Hepatic stellate cell (primary cell): ENCODE measurements at regions not wholly inside any gene's neighbourhood (a gene's known extent, or its start where the extent isn't known, plus 50 kb on each side); places are given as distances from the start of the nearest gene placed in this dataset.
"Not testable (repeated sequence)": the region's sequence is repeated elsewhere in the genome, so short reads cannot be mapped to it uniquely, and the experiment has no call there.

Source experiments
- DNase-seq: peaks from one replicate; pipeline ENCODE4 v3.0.0; 2011; ENCODE audit warnings: low spot score

GRCh38 chr18:78508228-78508824 lies 471.3 kb upstream of the SALL3 start:
- not testable (repeated sequence) for DNase-seq

GRCh38 chr18:78510091-78510490 lies 469.5 kb upstream of the SALL3 start:
- no peak for DNase-seq

- DNase-seq = no peak
These were observed 469.0 kb upstream of the SALL3 start for GRCh38 chr18:78510636-78511035.

- no peak for DNase-seq
These were observed 467.7 kb upstream of the SALL3 start for GRCh38 chr18:78511666-78512601.

- DNase-seq = no peak
These were observed 464.5 kb upstream of the SALL3 start for GRCh38 chr18:78514910-78515670.

DNA sequence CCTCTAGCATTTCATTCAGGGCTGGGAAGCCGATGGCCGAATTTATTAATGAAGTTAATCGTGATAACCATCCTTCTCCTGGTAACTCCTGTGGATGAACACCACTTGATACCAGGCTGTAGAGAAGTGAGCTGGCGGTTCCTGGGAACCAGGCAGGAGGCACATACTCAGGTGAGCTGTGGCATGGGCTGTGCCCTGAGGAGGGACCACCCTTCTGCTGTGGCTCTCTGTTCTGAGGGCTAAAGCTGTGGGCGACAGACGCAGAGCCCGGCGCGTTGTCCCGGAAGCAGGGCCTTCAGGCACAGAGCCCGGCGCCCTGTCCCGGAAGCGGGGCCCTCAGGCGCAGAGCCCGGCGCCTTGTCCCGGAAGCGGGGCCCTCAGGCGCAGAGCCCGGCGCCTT lies 462.3 kb upstream of the SALL3 start:
- no peak for DNase-seq

- no peak for DNase-seq
These were observed 461.6 kb upstream of the SALL3 start for GRCh38 chr18:78517973-78518372.

GRCh38 chr18:78518805-78519204 lies 460.8 kb upstream of the SALL3 start:
- DNase-seq = no peak

DNA sequence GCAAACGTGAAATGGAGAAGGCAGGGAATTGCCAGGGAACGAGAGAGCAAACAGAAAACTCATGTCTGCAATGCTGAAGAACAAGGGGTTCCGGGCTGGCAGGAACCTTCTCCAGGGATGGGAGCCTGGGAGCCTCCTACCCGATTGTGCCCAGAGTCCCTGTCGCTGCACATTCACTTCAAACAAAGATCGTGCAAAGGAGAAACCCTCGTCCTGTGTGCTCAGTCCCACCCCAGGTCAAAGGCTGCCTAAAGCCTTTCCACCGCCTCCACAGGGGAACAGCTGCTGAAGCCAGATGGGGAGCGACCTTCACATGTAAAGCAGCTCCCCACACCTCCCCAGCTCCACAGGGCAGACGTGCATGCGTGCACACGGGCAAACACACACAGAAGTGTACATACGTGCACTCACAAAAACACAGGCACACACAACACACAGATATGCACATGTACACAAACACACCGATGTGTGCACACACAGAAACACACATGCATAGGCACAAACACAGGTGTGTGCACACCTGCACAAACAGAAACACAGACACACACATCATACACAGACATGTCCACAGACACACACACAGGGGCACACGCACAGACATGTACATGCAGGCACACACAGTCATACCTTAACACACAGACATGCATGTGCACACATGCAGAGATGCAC lies 460.1 kb upstream of the SALL3 start:
- no peak for DNase-seq

GRCh38 chr18:78521136-78521535 lies 458.5 kb upstream of the SALL3 start:
- DNase-seq = no peak

GRCh38 chr18:78521744-78522143 lies 457.9 kb upstream of the SALL3 start:
- no peak for DNase-seq

GRCh38 chr18:78522507-78522906 lies 457.1 kb upstream of the SALL3 start:
- no peak for DNase-seq

DNA sequence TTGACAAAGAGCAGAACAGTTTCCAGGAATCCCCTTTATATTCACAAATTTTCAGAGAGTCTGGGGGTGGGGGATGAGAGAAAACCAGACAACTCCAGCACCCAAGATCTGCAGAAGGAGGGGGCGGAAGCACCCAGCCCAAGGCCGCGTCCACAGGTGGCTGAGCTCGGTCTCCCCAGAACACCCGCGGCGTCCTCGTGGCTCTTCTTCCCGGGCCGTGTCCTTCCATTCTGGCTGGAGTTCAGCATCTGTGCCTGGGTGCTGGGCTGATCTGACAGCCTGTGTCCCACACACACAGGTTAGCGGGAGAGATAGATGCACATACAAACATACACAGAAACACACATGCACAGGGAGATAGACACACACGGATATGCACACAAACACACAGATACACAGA lies 455.8 kb upstream of the SALL3 start:
- DNase-seq = no peak

DNA sequence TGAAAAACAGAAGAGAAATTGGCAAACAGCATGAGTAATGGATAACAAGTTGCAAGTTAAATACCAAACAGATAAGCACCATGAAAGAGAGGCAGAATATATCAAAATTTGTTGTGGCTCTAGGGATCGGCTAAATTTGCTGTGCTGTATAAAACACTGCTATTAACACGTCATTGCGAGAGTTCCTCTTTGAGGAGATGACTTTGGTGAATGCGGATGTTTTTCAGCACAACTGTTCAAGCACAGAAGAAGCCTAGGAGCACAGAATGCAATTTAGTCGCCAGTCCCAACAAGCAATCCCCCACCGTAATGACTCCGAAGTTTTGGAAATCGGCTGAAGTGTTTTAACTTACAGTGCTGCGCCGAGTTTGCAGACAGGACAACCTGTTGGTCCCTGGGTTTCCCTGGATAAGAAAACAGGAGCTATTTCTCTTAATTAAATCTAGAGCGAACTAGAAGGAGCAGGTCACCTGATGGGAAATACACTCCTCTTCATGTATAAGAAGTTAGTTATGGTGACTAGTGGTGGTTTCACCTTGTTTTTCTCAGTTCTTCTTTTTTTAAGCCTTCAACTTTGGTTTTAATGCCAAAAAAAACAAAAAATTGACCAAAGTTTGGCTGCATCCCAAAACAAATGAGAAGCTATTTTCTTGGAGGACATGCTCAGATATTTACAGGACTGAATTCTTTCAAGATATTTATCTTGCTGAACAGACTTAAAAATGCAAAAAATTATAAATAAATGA lies 454.1 kb upstream of the SALL3 start:
- DNase-seq = no peak

GRCh38 chr18:78526275-78526674 lies 453.3 kb upstream of the SALL3 start:
- DNase-seq = no peak

- DNase-seq = no peak
These were observed 452.5 kb upstream of the SALL3 start for GRCh38 chr18:78526923-78527711.

DNA sequence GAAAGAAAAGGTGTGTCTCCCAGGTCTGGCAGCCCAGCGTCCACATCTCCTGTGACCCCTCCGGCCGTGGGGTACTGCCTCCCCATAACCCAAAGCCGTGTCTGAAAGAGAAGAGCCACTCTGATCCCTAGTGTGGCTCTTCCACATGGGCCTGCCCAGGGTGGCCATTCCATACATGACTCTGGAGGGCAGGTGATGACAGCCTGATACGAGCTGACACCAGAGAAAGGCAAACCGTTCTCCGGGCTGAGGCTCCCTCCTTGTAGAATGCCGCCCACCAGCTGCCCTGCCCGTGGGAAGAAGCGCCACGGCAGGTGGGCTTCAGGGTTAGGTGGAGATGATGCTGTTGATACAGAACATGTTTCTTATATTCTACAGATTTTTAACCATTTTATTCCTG lies 451.6 kb upstream of the SALL3 start:
- DNase-seq = no peak

GRCh38 chr18:78528411-78529258 lies 451.0 kb upstream of the SALL3 start:
- DNase-seq = no peak

DNA sequence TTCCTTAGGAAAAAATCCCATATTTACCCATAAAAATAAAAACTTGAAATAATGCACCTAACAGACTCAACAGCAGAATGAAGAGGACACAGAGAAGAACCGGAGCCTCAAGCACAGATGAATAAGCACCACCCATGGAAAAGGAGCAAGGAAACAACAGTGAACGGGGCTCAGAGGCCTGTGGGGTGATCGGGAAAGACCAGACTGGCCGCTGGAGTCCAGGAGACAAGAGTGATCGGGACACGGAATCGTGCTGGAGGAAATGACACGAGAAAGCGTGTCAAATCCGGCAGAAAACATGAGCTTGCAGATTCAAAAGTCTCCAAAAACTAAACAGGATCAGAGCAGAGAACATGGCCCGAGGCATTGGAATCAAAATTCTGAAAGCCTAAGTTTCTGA lies 448.0 kb upstream of the SALL3 start:
- DNase-seq = no peak
